ENCODE measurements at regions not wholly inside any gene's neighbourhood (a gene's known extent, or its start where the extent isn't known, plus 50 kb on each side); places are given as distances from the start of the nearest gene placed in this dataset.

DNA sequence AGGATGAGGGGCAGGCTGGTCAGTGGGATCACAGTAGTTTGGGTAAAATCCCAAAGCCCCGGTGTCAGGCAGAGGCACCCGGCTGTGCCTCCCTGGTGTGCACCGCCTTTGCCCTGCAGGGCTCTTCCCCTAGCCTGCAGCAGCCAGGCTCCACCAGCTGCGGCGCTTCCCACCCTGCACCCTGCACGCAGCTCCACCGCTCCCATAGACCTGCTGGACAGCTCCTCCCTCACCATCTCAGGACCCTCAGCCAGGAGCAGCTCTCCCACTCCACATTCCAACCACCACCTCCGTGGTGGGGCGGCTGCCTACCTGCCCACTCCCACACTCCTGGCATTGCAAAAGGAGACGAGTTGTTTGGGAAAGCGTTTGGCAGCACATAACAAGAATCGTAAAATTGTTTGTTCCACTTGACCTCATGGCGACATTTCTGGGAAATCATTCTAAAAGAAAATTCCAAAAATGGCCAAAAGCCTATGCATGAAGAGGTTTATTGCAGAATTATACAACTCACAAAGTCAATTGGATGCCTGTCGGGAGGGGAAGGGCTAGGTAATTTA, 287.4 kb upstream of the HDAC4 start:
- H3K27ac ChIP-seq = no peak overlapping the region
- no peak overlapping the region for H3K4me3 ChIP-seq
- no peak for TF ChIP-seq CTCF (IDR thresholded peaks at IDR 0.05)
- no peak for TF ChIP-seq POLR2A (IDR thresholded peaks at IDR 0.05)
- H3K9me3 ChIP-seq = peaks cover 0 to under 1% (median 0%) of the 10 kb centered on the region in 3 donors
- intact Hi-C loops (cut with DNase I) = no loop called here
- ATAC-seq (no peak), DNase-seq (no peak)
- WGBS, 2 donors = 43 to 50% methylated on average over 11 to 14 of the region's 14 CpGs
- peaks cover 21% of the 10 kb centered on the region for H3K4me1 ChIP-seq
- H3K36me3 ChIP-seq (replicated peaks in 1 of 2; ENCODE audit: insufficient read depth in 1 of 2, low read depth in 2 of 2) = no peaks in the 10 kb centered on the region
- H3K27me3 ChIP-seq = no peaks in the 10 kb centered on the region

DNA sequence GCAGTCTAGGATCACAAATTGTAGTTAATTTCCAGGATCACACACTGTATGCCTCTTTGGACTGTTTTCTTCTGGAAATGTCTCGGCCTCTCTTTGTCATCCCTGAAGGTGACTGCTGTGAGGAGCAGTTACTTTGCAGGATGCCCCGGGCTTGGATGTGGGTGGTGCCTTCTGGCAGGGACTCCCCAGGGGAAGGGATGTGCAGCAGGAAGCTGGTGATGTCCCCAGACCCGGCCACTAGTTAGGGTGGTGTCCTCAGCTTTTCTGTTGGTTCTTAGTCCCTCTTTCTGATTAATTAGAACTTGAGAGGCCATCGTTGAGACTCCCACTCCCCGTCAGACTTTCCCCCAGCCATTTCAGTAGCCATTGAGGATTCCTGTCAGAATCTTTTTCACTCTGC, 286.6 kb upstream of the HDAC4 start:
- DNase-seq = no peak
- Histone ChIP-seq H3K4me3 (no peak overlapping the region), H3K27ac (no peak overlapping the region), H3K27me3 (no peaks in the 10 kb centered on the region), H3K36me3 (replicated peaks in 1 of 2; ENCODE audit: insufficient read depth in 1 of 2, low read depth in 2 of 2) (no peaks in the 10 kb centered on the region), H3K4me1 (peaks cover 17% of the 10 kb centered on the region), H3K9me3 (peaks cover 0 to 4% (median 0%) of the 10 kb centered on the region in 3 donors)
- no peak for ATAC-seq
- 69 to 73% methylated on average over 5 of the region's 5 CpGs for WGBS, 2 donors
- TF ChIP-seq CTCF (IDR thresholded peaks at IDR 0.05) (no peak), POLR2A (IDR thresholded peaks at IDR 0.05) (no peak)
- intact Hi-C loops (cut with DNase I) = no loop called here

- ATAC-seq = no peak
- intact Hi-C loops (cut with DNase I) = no loop called here
- Histone ChIP-seq H3K27ac (no peak overlapping the region), H3K9me3 (peaks cover 0 to 4% (median 0%) of the 10 kb centered on the region in 3 donors), H3K4me3 (no peak overlapping the region), H3K27me3 (no peaks in the 10 kb centered on the region), H3K36me3 (replicated peaks in 1 of 2; ENCODE audit: insufficient read depth in 1 of 2, low read depth in 2 of 2) (no peaks in the 10 kb centered on the region), H3K4me1 (peaks cover 2% of the 10 kb centered on the region)
- no peak for TF ChIP-seq CTCF (IDR thresholded peaks at IDR 0.05)
- TF ChIP-seq POLR2A (IDR thresholded peaks at IDR 0.05) = no peak
- DNase-seq = no peak
- 36 to 46% methylated on average over 3 of the region's 3 CpGs for WGBS, 2 donors
Measured at GRCh38 chr2:239685965-239686364, 285.1 kb upstream of the HDAC4 start.

- WGBS, 2 donors = 58 to 67% methylated on average over 8 of the region's 8 CpGs
- DNase-seq = no peak
- ATAC-seq = no peak
- Histone ChIP-seq H3K9me3 (peaks cover 0 to 4% (median 0%) of the 10 kb centered on the region in 3 donors), H3K27me3 (no peaks in the 10 kb centered on the region), H3K4me3 (no peak overlapping the region), H3K4me1 (no peaks in the 10 kb centered on the region), H3K27ac (no peak overlapping the region), H3K36me3 (replicated peaks in 1 of 2; ENCODE audit: insufficient read depth in 1 of 2, low read depth in 2 of 2) (no peaks in the 10 kb centered on the region)
- no peak for TF ChIP-seq CTCF (IDR thresholded peaks at IDR 0.05)
- no peak for TF ChIP-seq POLR2A (IDR thresholded peaks at IDR 0.05)
- intact Hi-C loops (cut with DNase I) = no loop called here
Measured at GRCh38 chr2:239685556-239685955, 284.7 kb upstream of the HDAC4 start.

DNA sequence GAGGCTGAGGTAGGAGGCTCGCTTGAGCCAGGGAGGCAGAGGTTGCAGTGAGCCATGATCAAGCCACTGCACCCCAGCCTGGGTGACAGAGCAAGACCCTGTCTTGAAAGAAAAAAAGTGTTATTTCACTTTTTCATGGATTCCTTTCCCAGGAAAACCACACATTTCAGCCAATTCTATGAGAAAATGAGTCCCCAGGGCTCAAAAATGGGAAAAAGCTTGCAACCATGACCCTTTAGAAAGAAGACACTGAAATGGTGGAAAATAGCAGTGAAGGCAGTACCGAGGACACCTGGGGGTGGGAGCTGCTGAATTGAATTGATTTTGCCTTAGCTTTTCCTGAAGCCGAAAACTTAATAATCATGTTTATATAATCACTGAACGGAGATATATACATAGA, 284.2 kb upstream of the HDAC4 start:
- Histone ChIP-seq H3K27me3 (no peaks in the 10 kb centered on the region), H3K36me3 (replicated peaks in 1 of 2; ENCODE audit: insufficient read depth in 1 of 2, low read depth in 2 of 2) (no peaks in the 10 kb centered on the region), H3K4me1 (no peaks in the 10 kb centered on the region), H3K9me3 (peaks cover 0 to 4% (median 0%) of the 10 kb centered on the region in 3 donors), H3K4me3 (no peak overlapping the region), H3K27ac (no peak overlapping the region)
- 72 to 84% methylated on average over 4 of the region's 4 CpGs for WGBS, 2 donors
- intact Hi-C loops (cut with DNase I) = no loop called here
- TF ChIP-seq POLR2A (IDR thresholded peaks at IDR 0.05) (no peak), CTCF (IDR thresholded peaks at IDR 0.05) (no peak)
- DNase-seq (no peak), ATAC-seq (no peak)
